ENCODE measurements at regions not wholly inside any gene's neighbourhood (a gene's known extent, or its start where the extent isn't known, plus 50 kb on each side); places are given as distances from the start of the nearest gene placed in this dataset.

- Histone ChIP-seq H3K27me3 (ENCODE audit: control insufficient read depth, extremely low read depth, insufficient read depth, low read length) (no peaks in the 10 kb centered on the region), H3K9me1 (ENCODE audit: control insufficient read depth, extremely low read depth, insufficient read depth, low read length) (no peaks in the 10 kb centered on the region), H3K27ac (ENCODE audit: control insufficient read depth, insufficient read depth, low read length) (no peak overlapping the region), H3K4me2 (ENCODE audit: control insufficient read depth, extremely low read depth, insufficient read depth, low read depth, low read length) (no peak overlapping the region), H3K9me3 (ENCODE audit: control insufficient read depth, low read depth, low read length) (peaks cover 6% of the 10 kb centered on the region), H3K4me1 (ENCODE audit: control insufficient read depth, extremely low read depth, insufficient read depth, low read length) (peaks cover 16% of the 10 kb centered on the region), H3K9ac (ENCODE audit: control insufficient read depth, extremely low read depth, insufficient read depth, low read length) (no peak overlapping the region), H3K36me3 (ENCODE audit: control insufficient read depth in 2 of 2, extremely low read depth in 1 of 2, insufficient read depth in 2 of 2, low read length in 2 of 2) (no peaks in the 10 kb centered on the region), H4K20me1 (ENCODE audit: control insufficient read depth, extremely low read depth, insufficient read depth, low read length) (no peaks in the 10 kb centered on the region), H3K79me2 (ENCODE audit: control insufficient read depth, insufficient read depth, low read length) (no peaks in the 10 kb centered on the region), H2AFZ (ENCODE audit: control insufficient read depth, low read length) (no peak overlapping the region), H3K4me3 (ENCODE audit: control insufficient read depth in 2 of 3, extremely low read depth in 1 of 3, insufficient read depth in 2 of 3, low read depth in 1 of 3, low read length in 3 of 3) (no peak overlapping the region)
- no peak for FAIRE-seq
- TF ChIP-seq CTCF (optimal IDR thresholded peaks at IDR 0.05 in 1 of 3, IDR thresholded peaks at IDR 0.05 in 1 of 3, conservative IDR thresholded peaks at IDR 0.05 in 1 of 3; ENCODE audit: extremely low read depth in 1 of 3, insufficient read depth in 2 of 3, low read length in 3 of 3): no peak
- TF ChIP-seq EZH2 (IDR thresholded peaks at IDR 0.05; ENCODE audit: low read length): no peak
- dilution Hi-C loops (cut with MboI; ENCODE audit: extremely low pct_ligation_motif_present, low sequenced_read_pairs): no loop called here
- DNase-seq (ENCODE audit: low read depth, low spot score): no peak
Measured at GRCh38 chr6:48568856-48569255, 457.9 kb upstream of the PTCHD4 start.

- Histone ChIP-seq H3K9ac (ENCODE audit: control insufficient read depth, extremely low read depth, insufficient read depth, low read length) (no peak overlapping the region), H3K4me1 (ENCODE audit: control insufficient read depth, extremely low read depth, insufficient read depth, low read length) (peaks cover 16% of the 10 kb centered on the region), H3K4me2 (ENCODE audit: control insufficient read depth, extremely low read depth, insufficient read depth, low read depth, low read length) (peak overlapping the region; percentile 44), H3K79me2 (ENCODE audit: control insufficient read depth, insufficient read depth, low read length) (no peaks in the 10 kb centered on the region), H3K27ac (ENCODE audit: control insufficient read depth, insufficient read depth, low read length) (peak overlapping the region; percentile 47), H3K9me1 (ENCODE audit: control insufficient read depth, extremely low read depth, insufficient read depth, low read length) (no peaks in the 10 kb centered on the region), H2AFZ (ENCODE audit: control insufficient read depth, low read length) (no peak overlapping the region), H3K36me3 (ENCODE audit: control insufficient read depth in 2 of 2, extremely low read depth in 1 of 2, insufficient read depth in 2 of 2, low read length in 2 of 2) (no peaks in the 10 kb centered on the region), H4K20me1 (ENCODE audit: control insufficient read depth, extremely low read depth, insufficient read depth, low read length) (no peaks in the 10 kb centered on the region), H3K9me3 (ENCODE audit: control insufficient read depth, low read depth, low read length) (peaks cover 6% of the 10 kb centered on the region), H3K27me3 (ENCODE audit: control insufficient read depth, extremely low read depth, insufficient read depth, low read length) (no peaks in the 10 kb centered on the region), H3K4me3 (ENCODE audit: control insufficient read depth in 2 of 3, extremely low read depth in 1 of 3, insufficient read depth in 2 of 3, low read depth in 1 of 3, low read length in 3 of 3) (no peak overlapping the region)
- TF ChIP-seq EZH2 (IDR thresholded peaks at IDR 0.05; ENCODE audit: low read length) (no peak), CTCF (optimal IDR thresholded peaks at IDR 0.05 in 1 of 3, IDR thresholded peaks at IDR 0.05 in 1 of 3, conservative IDR thresholded peaks at IDR 0.05 in 1 of 3; ENCODE audit: extremely low read depth in 1 of 3, insufficient read depth in 2 of 3, low read length in 3 of 3) (no peak)
- peak; percentile 76 for DNase-seq (ENCODE audit: low read depth, low spot score)
- FAIRE-seq: no peak
- dilution Hi-C loops (cut with MboI; ENCODE audit: extremely low pct_ligation_motif_present, low sequenced_read_pairs): no loop called here
Measured at GRCh38 chr6:48567016-48567415, 456.0 kb upstream of the PTCHD4 start.

Measured in keratinocyte (primary cell).